SU-DHL-6 (cell line): ENCODE measurements at regions not wholly inside any gene's neighbourhood (a gene's known extent, or its start where the extent isn't known, plus 50 kb on each side); places are given as distances from the start of the nearest gene placed in this dataset.

Experiments
- H2AFZ ChIP-seq: fragments of 200-600 bp; sonication (generic); 2 replicates; pipeline ENCODE4 v1.6.1; 2014; ENCODE audit warnings: low read depth, mild to moderate bottlenecking, moderate library complexity, mixed read lengths, antibody characterized with exemption, low read length; ENCODE audit not compliant: severe bottlenecking
- H3F3A ChIP-seq: fragments of 200-600 bp; shearing (Covaris generic); 2 replicates; pipeline ENCODE4 v1.6.0; 2016; ENCODE audit warnings: antibody characterized with exemption, mild to moderate bottlenecking; ENCODE audit not compliant: insufficient read depth
- H3K27ac ChIP-seq: fragments of 200-600 bp; sonication (generic); 2 replicates; pipeline ENCODE4 v1.5.1; 2016; ENCODE audit warnings: low read depth, mild to moderate bottlenecking, low read length, moderate library complexity, mixed read lengths
- H3K27me3 ChIP-seq: fragments of 200-600 bp; sonication (generic), shearing (Covaris generic); 2 replicates; pipeline ENCODE4 v1.6.0; 2014; ENCODE audit warnings: mild to moderate bottlenecking, low read length
- H3K36me3 ChIP-seq: fragments of 200-600 bp; sonication (generic); 2 replicates; pipeline ENCODE4 v1.6.1; 2014; ENCODE audit warnings: mild to moderate bottlenecking, low read length, mixed read lengths
- H3K4me2 ChIP-seq: fragments of 300-600, 200-600 bp; shearing (Covaris generic), sonication (generic); 2 replicates; pipeline ENCODE4 v1.6.0; 2014; ENCODE audit warnings: low read length, low read depth, mild to moderate bottlenecking; ENCODE audit not compliant: poor library complexity, severe bottlenecking
- H3K4me3 ChIP-seq: fragments of 200-600 bp; sonication (generic); 2 replicates; pipeline ENCODE4 v1.5.1; 2014; ENCODE audit warnings: antibody characterized with exemption, low read length, mild to moderate bottlenecking, mixed read lengths; ENCODE audit not compliant: insufficient read depth, poor library complexity, severe bottlenecking
- H3K79me2 ChIP-seq: fragments of 200-600 bp; sonication (generic); 2 replicates; pipeline ENCODE4 v1.6.1; 2014; ENCODE audit warnings: mild to moderate bottlenecking, low read length, moderate library complexity; ENCODE audit not compliant: insufficient read depth
- H3K9ac ChIP-seq: fragments of 200-600 bp; sonication (generic); 2 replicates; pipeline ENCODE4 v1.7.0; 2014; ENCODE audit warnings: mild to moderate bottlenecking, low read length
- H3K9me2 ChIP-seq: fragments of 200-600 bp; sonication (generic); replicated peaks from 2 replicates; pipeline ENCODE4 v1.6.1; 2014; ENCODE audit warnings: low read length; ENCODE audit not compliant: insufficient read depth
- H3K9me3 ChIP-seq: fragments of 200-600 bp; sonication (generic); 2 replicates; pipeline ENCODE4 v1.6.1; 2014; ENCODE audit warnings: low read length, mixed read lengths; ENCODE audit not compliant: insufficient read depth
- H4K20me1 ChIP-seq: fragments of 200-600 bp; sonication (generic); 2 replicates; pipeline ENCODE4 v1.6.1; 2014; ENCODE audit warnings: low read depth, mild to moderate bottlenecking, antibody characterized with exemption, low read length, moderate library complexity, mixed read lengths
- CTCF ChIP-seq: fragments of 200-600 bp; sonication (generic); IDR thresholded peaks from one replicate; pipeline ENCODE4 v1.5.1; 2017; ENCODE audit warnings: antibody characterized with exemption, mild to moderate bottlenecking, low read length, moderate library complexity; ENCODE audit not compliant: insufficient read depth, poor library complexity, severe bottlenecking
- EZH2phosphoT487 ChIP-seq: fragments of 200-600 bp; sonication (generic), shearing (Covaris generic); conservative IDR thresholded peaks from 2 replicates; pipeline ENCODE4 v1.6.1; 2018; ENCODE audit warnings: mild to moderate bottlenecking, antibody characterized with exemption, low read length, moderate library complexity, mixed read lengths

GRCh38 chr20:54706581-54706980 lies 231.2 kb downstream of the DOK5 start:
- Histone ChIP-seq H3K9ac (no peak overlapping the region), H2AFZ (no peak overlapping the region), H3K4me2 (no peak overlapping the region), H3K27ac (no peak overlapping the region), H3K9me3 (no peaks in the 10 kb centered on the region), H3K79me2 (no peaks in the 10 kb centered on the region), H3F3A (no peaks in the 10 kb centered on the region), H3K27me3 (no peaks in the 10 kb centered on the region), H3K36me3 (no peaks in the 10 kb centered on the region), H3K4me3 (no peak overlapping the region), H4K20me1 (no peaks in the 10 kb centered on the region), H3K9me2 (no peaks in the 10 kb centered on the region)
- no peak for TF ChIP-seq CTCF
- no peak for TF ChIP-seq EZH2phosphoT487

- Histone ChIP-seq H3K79me2 (no peaks in the 10 kb centered on the region), H3K9me2 (no peaks in the 10 kb centered on the region), H3F3A (no peaks in the 10 kb centered on the region), H3K9ac (no peak overlapping the region), H3K27ac (no peak overlapping the region), H4K20me1 (no peaks in the 10 kb centered on the region), H3K9me3 (no peaks in the 10 kb centered on the region), H3K4me3 (no peak overlapping the region), H2AFZ (no peak overlapping the region), H3K4me2 (no peak overlapping the region), H3K36me3 (no peaks in the 10 kb centered on the region), H3K27me3 (no peaks in the 10 kb centered on the region)
- TF ChIP-seq CTCF: no peak
- TF ChIP-seq EZH2phosphoT487: no peak
These were observed 228.7 kb downstream of the DOK5 start for GRCh38 chr20:54704032-54704635.
